ENCODE measurements at regions not wholly inside any gene's neighbourhood (a gene's known extent, or its start where the extent isn't known, plus 50 kb on each side); places are given as distances from the start of the nearest gene placed in this dataset.
"Not testable (repeated sequence)": the region's sequence is repeated elsewhere in the genome, so short reads cannot be mapped to it uniquely, and the experiment has no call there.

GRCh38 chr6:50899306-50899870 lies 80.7 kb downstream of the TFAP2B start:
- no peaks in the 10 kb centered on the region for H3K36me3 ChIP-seq (ENCODE audit: insufficient read depth, low read depth, low read length)
- H3K9me3 ChIP-seq (ENCODE audit: insufficient read depth, low read depth, low read length): no peaks in the 10 kb centered on the region
- no peak overlapping the region for H3K4me3 ChIP-seq (ENCODE audit: low read length)
- no peak overlapping the region for H3K9ac ChIP-seq (ENCODE audit: low read depth, low read length)
- no peaks in the 10 kb centered on the region for H3K27me3 ChIP-seq (ENCODE audit: insufficient read depth, low read length)
- no peak overlapping the region for H3K27ac ChIP-seq (ENCODE audit: low read length)
- H3K4me1 ChIP-seq (ENCODE audit: insufficient read depth, low read length): no peaks in the 10 kb centered on the region

GRCh38 chr6:50902260-50902659 lies 83.6 kb downstream of the TFAP2B start:
- Histone ChIP-seq H3K9ac (ENCODE audit: low read depth, low read length) (no peak overlapping the region), H3K4me3 (ENCODE audit: low read length) (no peak overlapping the region), H3K9me3 (ENCODE audit: insufficient read depth, low read depth, low read length) (no peaks in the 10 kb centered on the region), H3K36me3 (ENCODE audit: insufficient read depth, low read depth, low read length) (no peaks in the 10 kb centered on the region), H3K27ac (ENCODE audit: low read length) (no peak overlapping the region), H3K4me1 (ENCODE audit: insufficient read depth, low read length) (no peaks in the 10 kb centered on the region), H3K27me3 (ENCODE audit: insufficient read depth, low read length) (no peaks in the 10 kb centered on the region)

GRCh38 chr6:50905297-50905696 lies 86.6 kb downstream of the TFAP2B start:
- Histone ChIP-seq H3K9me3 (ENCODE audit: insufficient read depth, low read depth, low read length) (no peaks in the 10 kb centered on the region), H3K4me1 (ENCODE audit: insufficient read depth, low read length) (no peaks in the 10 kb centered on the region), H3K27me3 (ENCODE audit: insufficient read depth, low read length) (no peaks in the 10 kb centered on the region), H3K4me3 (ENCODE audit: low read length) (no peak overlapping the region), H3K36me3 (ENCODE audit: insufficient read depth, low read depth, low read length) (no peaks in the 10 kb centered on the region), H3K9ac (ENCODE audit: low read depth, low read length) (no peak overlapping the region), H3K27ac (ENCODE audit: low read length) (no peak overlapping the region)

- H3K4me1 ChIP-seq (ENCODE audit: insufficient read depth, low read length): no peaks in the 10 kb centered on the region
- H3K27ac ChIP-seq (ENCODE audit: low read length): no peak overlapping the region
- H3K9me3 ChIP-seq (ENCODE audit: insufficient read depth, low read depth, low read length): peaks cover 4% of the 10 kb centered on the region; the same call in 1 of the 2 replicates
- H3K27me3 ChIP-seq (ENCODE audit: insufficient read depth, low read length): no peaks in the 10 kb centered on the region
- no peak overlapping the region for H3K9ac ChIP-seq (ENCODE audit: low read depth, low read length)
- no peaks in the 10 kb centered on the region for H3K36me3 ChIP-seq (ENCODE audit: insufficient read depth, low read depth, low read length)
- no peak overlapping the region for H3K4me3 ChIP-seq (ENCODE audit: low read length)
Measured at GRCh38 chr6:50907565-50907964, 88.9 kb downstream of the TFAP2B start.

GRCh38 chr6:50913105-50913770 lies 94.6 kb downstream of the TFAP2B start:
- Histone ChIP-seq H3K27me3 (ENCODE audit: insufficient read depth, low read length) (no peaks in the 10 kb centered on the region), H3K4me3 (ENCODE audit: low read length) (no peak overlapping the region), H3K9ac (ENCODE audit: low read depth, low read length) (no peak overlapping the region), H3K36me3 (ENCODE audit: insufficient read depth, low read depth, low read length) (no peaks in the 10 kb centered on the region), H3K9me3 (ENCODE audit: insufficient read depth, low read depth, low read length) (peaks cover 17% of the 10 kb centered on the region; the same call in 1 of the 2 replicates), H3K4me1 (ENCODE audit: insufficient read depth, low read length) (no peaks in the 10 kb centered on the region), H3K27ac (ENCODE audit: low read length) (no peak overlapping the region)

GRCh38 chr6:50921378-50921777 lies 102.7 kb downstream of the TFAP2B start:
- H3K27ac ChIP-seq (ENCODE audit: low read length); H3K9me3 ChIP-seq (ENCODE audit: insufficient read depth, low read depth, low read length); H3K4me3 ChIP-seq (ENCODE audit: low read length); H3K27me3 ChIP-seq (ENCODE audit: insufficient read depth, low read length); H3K9ac ChIP-seq (ENCODE audit: low read depth, low read length); H3K36me3 ChIP-seq (ENCODE audit: insufficient read depth, low read depth, low read length); H3K4me1 ChIP-seq (ENCODE audit: insufficient read depth, low read length): not testable (repeated sequence)

- Histone ChIP-seq H3K9ac (ENCODE audit: low read depth, low read length) (no peak overlapping the region), H3K4me3 (ENCODE audit: low read length) (no peak overlapping the region), H3K27me3 (ENCODE audit: insufficient read depth, low read length) (no peaks in the 10 kb centered on the region), H3K36me3 (ENCODE audit: insufficient read depth, low read depth, low read length) (no peaks in the 10 kb centered on the region), H3K27ac (ENCODE audit: low read length) (no peak overlapping the region), H3K4me1 (ENCODE audit: insufficient read depth, low read length) (peaks cover 7% of the 10 kb centered on the region; the same call in 1 of the 2 replicates), H3K9me3 (ENCODE audit: insufficient read depth, low read depth, low read length) (peaks cover 3% of the 10 kb centered on the region; the same call in 1 of the 2 replicates)
Measured at GRCh38 chr6:50921968-50922367, 103.3 kb downstream of the TFAP2B start.

- Histone ChIP-seq H3K4me3 (ENCODE audit: low read length) (no peak overlapping the region), H3K36me3 (ENCODE audit: insufficient read depth, low read depth, low read length) (no peaks in the 10 kb centered on the region), H3K27me3 (ENCODE audit: insufficient read depth, low read length) (no peaks in the 10 kb centered on the region), H3K27ac (ENCODE audit: low read length) (no peak overlapping the region), H3K9ac (ENCODE audit: low read depth, low read length) (no peak overlapping the region), H3K9me3 (ENCODE audit: insufficient read depth, low read depth, low read length) (peaks cover 3% of the 10 kb centered on the region; the same call in 1 of the 2 replicates), H3K4me1 (ENCODE audit: insufficient read depth, low read length) (peaks cover 7% of the 10 kb centered on the region; the same call in 1 of the 2 replicates)
Measured at GRCh38 chr6:50922579-50923525, 104.2 kb downstream of the TFAP2B start.

- H3K9ac ChIP-seq (ENCODE audit: low read depth, low read length): no peak overlapping the region
- no peaks in the 10 kb centered on the region for H3K27me3 ChIP-seq (ENCODE audit: insufficient read depth, low read length)
- peaks cover 7% of the 10 kb centered on the region; the same call in 1 of the 2 replicates for H3K4me1 ChIP-seq (ENCODE audit: insufficient read depth, low read length)
- H3K4me3 ChIP-seq (ENCODE audit: low read length): no peak overlapping the region
- no peak overlapping the region for H3K27ac ChIP-seq (ENCODE audit: low read length)
- peaks cover 3% of the 10 kb centered on the region; the same call in 1 of the 2 replicates for H3K9me3 ChIP-seq (ENCODE audit: insufficient read depth, low read depth, low read length)
- H3K36me3 ChIP-seq (ENCODE audit: insufficient read depth, low read depth, low read length): no peaks in the 10 kb centered on the region
Measured at GRCh38 chr6:50924758-50925157, 106.1 kb downstream of the TFAP2B start.

- H3K36me3 ChIP-seq (ENCODE audit: insufficient read depth, low read depth, low read length): no peaks in the 10 kb centered on the region
- peaks cover 3% of the 10 kb centered on the region; the same call in 1 of the 2 replicates for H3K9me3 ChIP-seq (ENCODE audit: insufficient read depth, low read depth, low read length)
- no peak overlapping the region for H3K9ac ChIP-seq (ENCODE audit: low read depth, low read length)
- H3K27me3 ChIP-seq (ENCODE audit: insufficient read depth, low read length): no peaks in the 10 kb centered on the region
- peaks cover 7% of the 10 kb centered on the region; the same call in 1 of the 2 replicates for H3K4me1 ChIP-seq (ENCODE audit: insufficient read depth, low read length)
- H3K4me3 ChIP-seq (ENCODE audit: low read length): no peak overlapping the region
- H3K27ac ChIP-seq (ENCODE audit: low read length): no peak overlapping the region
Measured at GRCh38 chr6:50925548-50925947, 106.9 kb downstream of the TFAP2B start.

GRCh38 chr6:50925981-50926380 lies 107.3 kb downstream of the TFAP2B start:
- Histone ChIP-seq H3K27ac (ENCODE audit: low read length) (no peak overlapping the region), H3K36me3 (ENCODE audit: insufficient read depth, low read depth, low read length) (no peaks in the 10 kb centered on the region), H3K4me1 (ENCODE audit: insufficient read depth, low read length) (peaks cover 7% of the 10 kb centered on the region; the same call in 1 of the 2 replicates), H3K4me3 (ENCODE audit: low read length) (no peak overlapping the region), H3K9me3 (ENCODE audit: insufficient read depth, low read depth, low read length) (peaks cover 3% of the 10 kb centered on the region; the same call in 1 of the 2 replicates), H3K27me3 (ENCODE audit: insufficient read depth, low read length) (no peaks in the 10 kb centered on the region), H3K9ac (ENCODE audit: low read depth, low read length) (no peak overlapping the region)
